ENCODE measurements at regions not wholly inside any gene's neighbourhood (a gene's known extent, or its start where the extent isn't known, plus 50 kb on each side); places are given as distances from the start of the nearest gene placed in this dataset.

GRCh38 chr4:104418286-104418685 lies 76.4 kb downstream of the CXXC4 start:
- DNase-seq (ENCODE audit: low spot score): no peak

- no peak for DNase-seq (ENCODE audit: low spot score)
These were observed 77.3 kb downstream of the CXXC4 start for GRCh38 chr4:104417357-104417882.

DNA sequence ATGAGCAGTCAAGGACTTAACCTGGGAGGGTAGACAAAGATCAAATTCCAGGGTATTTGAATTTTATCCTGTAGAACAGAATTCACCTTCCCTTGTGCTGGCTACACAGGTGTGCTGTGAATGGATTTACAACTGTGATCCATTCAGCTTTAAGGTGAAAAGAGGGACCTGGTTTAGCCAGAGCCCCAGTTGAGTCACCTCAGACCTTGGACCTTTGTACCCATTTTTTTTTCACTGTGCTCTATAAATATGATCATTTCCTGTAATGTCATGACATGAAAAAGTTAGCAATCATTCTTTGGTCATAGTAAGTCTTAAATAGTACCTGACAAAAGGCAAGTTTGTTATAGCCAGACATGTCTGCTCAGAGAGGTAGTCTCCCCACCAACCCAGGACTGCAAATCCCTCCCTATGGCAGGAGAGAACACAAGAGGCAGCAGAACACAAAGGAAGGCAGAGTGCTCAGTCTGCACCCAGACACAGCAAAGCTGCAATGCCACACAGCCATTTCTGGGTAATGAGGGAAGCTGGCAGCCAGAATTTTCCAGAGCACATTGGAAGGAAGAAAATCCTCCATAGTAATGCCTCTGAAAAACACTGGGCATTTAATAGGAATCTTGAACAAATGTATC lies 77.9 kb downstream of the CXXC4 start:
- DNase-seq (ENCODE audit: low spot score): no peak

DNA sequence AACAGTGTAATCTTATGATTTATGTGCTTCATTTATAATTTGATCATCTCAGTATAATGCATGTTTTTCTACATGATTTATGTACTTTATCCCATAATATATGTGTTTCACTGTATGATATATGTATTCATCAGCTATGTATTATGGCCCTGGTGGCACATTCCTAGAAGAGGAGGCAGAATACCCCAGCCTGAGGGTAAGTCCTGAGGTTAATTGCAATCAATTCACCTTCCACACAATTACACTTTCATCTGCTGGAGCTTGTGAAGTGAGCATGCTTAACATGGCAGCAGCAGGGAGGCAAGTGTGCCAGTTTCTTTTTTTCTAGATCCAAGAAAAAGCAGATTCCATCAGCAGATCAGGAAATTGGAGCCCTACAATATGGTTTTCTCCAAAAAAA lies 81.2 kb downstream of the CXXC4 start:
- DNase-seq (ENCODE audit: low spot score): no peak

GRCh38 chr4:104412344-104412743 lies 82.3 kb downstream of the CXXC4 start:
- DNase-seq (ENCODE audit: low spot score): no peak

DNA sequence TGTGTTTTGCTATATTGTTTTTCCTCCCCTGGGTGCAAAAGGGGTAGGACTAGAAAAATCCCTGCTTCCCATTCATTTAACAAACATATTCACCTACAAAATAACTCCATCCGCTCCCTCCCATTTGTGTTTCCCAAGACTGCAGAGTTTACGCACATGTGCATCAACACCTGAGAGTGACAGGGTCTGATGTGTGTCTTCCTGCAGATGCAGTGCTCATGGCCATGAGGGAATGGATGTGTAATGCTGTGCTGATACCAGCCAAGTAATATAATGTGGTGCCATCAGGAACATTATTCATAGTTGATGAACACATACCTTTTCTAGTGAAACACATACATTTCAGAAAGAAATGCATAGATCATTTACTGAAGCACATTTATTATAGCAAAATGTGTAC lies 83.2 kb downstream of the CXXC4 start:
- no peak for DNase-seq (ENCODE audit: low spot score)

DNA sequence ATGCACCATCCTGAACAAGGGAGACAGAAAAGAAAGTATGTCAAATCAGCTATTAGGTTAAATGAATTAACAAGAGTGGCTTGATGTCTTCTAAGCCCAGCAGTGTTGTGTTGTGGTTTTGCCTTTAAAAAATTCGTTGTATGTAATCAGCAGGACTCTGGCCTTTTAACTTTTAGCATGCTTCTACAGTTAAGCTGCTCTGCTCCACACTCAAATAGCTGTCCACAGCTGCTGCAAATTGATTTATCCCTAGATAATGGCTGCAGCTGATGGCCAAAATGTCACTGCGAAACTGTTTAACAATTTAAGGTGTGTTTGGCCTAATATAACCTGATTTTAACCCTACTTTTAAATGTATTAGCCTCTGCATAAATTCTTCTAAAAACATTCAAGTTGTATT lies 85.8 kb downstream of the CXXC4 start:
- no peak for DNase-seq (ENCODE audit: low spot score)

DNA sequence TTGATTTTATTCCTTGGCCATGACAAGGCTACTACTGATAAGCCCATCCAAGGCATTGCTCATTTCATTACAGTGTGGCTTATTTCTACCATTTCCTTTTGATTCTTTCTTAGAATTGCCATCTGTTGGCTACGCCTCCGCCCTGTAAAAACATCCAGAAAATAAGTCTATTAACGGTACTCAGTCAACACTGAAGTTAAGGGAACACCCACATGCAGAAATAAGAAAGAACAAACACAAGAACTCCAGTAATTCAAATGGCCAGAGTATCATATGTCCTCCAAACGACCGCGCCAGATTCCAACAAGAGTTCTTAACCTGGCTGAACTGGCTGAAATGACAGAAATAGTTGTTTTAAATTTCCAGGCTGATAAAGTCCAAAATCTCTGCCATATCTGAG lies 90.3 kb downstream of the CXXC4 start:
- no peak for DNase-seq (ENCODE audit: low spot score)

DNA sequence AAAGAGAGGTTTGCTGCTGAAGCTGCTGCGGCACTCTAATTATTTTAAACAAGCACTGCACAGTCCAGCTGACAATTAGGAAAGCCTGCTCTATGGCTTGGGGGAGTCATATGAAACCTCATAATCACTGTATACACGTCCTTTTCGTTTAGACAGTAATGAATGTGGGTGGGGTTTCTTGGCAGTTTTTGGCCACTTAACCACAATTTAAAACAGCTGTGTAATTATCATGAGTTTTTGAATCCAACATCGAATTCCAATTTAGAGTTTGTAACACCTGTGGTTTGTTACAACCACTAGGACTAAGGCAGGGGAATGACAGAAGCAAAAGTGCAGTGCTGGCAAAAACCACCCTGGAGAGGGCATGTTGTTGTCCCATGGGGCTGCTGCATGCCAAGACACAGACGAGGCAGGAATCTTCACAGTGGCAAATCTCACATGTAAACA lies 99.5 kb downstream of the CXXC4 start:
- no peak for DNase-seq (ENCODE audit: low spot score)

DNA sequence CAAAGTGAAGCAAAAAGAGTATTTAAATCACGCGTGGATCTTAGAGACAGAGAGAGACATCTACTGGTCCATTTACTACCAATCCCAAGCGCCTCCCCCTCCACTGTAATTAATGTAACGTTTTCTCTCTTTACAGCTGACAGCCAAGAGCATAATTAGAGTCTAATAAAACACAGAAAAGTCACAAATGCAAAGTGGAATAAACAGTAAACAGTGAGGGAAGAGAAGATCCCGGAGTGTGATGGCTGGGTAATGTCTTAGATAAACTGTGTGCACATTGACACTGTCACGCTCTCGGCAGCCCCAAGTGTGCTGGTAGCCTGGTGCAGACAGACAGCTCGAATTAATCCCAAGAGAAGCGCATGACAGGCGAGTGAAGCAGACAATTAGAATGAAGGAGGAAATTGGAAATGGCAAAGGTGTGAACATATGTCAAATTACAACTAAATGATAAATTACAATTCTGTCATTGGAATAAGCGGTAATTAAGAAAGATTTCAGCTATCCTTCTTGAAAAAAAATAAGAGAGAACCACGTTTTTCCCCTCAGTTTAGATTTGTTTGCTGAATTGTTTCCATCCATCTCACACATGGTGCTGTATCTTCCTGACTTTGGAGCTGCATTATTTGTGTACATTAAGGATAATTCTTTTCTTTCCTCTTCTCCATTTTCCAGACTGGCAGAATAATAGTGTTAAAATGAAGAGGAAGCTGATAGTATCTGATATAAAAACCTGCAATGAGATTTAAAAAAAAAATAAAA lies 100.1 kb downstream of the CXXC4 start:
- DNase-seq (ENCODE audit: low spot score): peak; percentile 26

DNA sequence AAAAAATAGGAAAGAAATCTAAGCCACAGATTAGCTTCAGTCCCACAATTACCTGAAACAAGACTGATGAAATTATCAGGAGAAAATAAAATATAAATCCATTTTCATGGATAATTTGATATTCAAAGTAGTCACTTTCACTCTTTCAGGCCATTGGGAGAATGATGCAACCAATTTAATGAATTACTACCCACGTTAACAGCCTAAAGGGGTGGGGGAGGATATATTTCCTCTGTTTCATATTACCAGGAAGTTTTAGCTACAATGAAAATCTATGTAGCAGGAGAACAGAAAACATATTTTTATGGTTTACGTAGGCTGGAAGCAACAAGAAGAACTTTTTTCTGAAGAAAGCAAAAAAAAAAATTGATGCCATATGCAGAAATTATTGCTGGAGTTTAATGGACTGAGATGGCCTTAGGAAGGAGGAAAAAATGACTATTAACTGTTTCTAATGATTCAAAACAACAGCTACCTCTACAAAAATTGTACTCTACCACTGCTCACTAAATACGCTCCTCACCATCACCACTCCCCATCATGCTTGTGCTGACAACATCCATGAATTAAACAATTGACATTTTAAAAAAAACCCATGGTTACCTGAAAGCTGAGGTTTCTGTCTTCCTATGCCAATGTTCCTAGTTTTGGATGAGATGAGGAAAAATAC lies 100.9 kb downstream of the CXXC4 start:
- DNase-seq (ENCODE audit: low spot score): no peak

DNA sequence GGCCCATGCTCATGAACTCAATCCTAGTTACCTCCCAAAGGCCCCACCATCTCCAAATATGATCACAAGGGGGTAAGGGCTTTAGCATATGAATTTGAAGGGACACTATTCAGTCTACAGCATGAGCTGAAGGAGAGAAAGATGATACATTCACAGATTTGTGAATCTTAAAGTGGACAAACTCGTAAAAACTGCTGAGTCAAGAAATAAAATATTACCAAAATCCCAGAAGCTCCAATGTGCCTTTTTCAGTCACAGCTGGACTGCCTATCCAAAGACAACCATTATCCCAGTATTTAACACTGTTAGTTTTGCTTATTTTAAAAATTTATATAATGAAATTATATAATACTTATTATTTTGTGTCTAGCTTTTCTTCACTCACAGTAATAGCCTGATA lies 109.0 kb downstream of the CXXC4 start:
- no peak for DNase-seq (ENCODE audit: low spot score)

DNA sequence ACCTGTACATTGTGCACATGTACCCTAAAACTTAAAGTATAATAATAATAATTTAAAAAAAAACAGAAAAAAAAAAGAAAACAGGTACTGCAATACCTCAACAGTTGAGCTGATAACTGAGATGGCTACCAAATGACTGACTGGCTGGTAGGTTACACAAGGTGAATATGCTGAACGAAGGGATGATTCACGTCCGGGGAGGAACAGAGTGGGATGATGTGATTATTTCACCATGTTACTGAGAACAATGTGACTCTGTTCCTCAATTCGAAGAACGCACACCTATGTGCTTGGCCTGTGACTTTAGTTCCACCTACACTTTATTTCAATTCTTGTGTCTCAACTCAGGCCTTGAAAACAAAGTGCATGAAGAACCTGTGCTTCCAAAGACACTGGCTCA lies 111.7 kb downstream of the CXXC4 start:
- DNase-seq (ENCODE audit: low spot score): no peak

DNA sequence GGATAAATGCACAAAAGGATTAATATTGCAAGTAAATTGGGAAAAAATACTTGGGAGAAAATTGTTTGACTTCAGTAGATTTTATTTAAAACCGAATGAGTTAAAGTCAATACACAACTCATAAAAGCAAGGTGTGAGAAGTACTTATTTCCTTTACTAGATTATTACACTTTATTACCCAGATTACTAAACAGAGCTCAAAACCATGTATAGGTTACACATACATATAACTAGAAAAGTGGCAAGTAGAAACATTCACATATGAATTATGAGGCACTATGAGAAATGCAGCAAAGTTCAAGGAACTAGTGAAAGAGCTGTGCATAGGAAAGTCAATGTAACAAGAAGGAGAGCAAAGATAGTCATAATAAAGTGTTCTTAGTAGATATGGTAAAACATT lies 113.0 kb downstream of the CXXC4 start:
- no peak for DNase-seq (ENCODE audit: low spot score)

DNA sequence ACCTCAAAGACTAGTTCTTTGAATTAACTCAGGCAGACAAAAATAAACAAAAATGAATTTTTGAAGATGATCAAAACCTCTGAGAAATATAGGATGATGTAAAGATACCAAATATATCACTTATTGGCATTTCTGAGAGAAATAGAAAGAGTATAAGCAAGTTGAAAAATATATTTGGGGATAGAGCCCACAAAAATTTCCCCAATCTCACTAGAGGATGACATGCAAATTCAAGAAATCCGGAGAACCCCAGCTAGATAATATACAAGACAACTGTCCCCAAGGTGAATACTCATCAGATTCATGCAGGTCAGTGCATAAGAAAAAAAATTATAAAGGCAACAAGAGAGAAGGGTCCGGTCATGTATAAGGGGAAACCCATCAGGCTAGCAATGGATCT lies 129.1 kb downstream of the CXXC4 start:
- no peak for DNase-seq (ENCODE audit: low spot score)

DNA sequence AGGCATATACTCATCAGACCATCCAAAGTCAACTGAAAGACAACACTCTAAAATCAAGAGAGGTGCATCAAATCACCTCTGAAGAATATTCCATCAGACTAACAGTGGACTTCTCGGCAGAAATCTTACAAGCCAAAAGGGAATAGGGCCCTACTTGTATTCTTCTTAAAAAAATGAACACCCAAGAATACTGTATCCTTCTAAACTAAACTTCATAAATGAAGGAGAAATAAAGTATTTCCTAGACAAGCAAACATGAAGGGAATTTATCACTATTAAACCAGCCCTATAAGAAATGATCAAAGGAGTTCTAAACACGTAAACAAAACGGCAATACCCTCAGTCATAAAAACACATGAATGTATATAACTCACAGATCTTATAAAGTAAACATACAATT lies 141.2 kb downstream of the CXXC4 start:
- DNase-seq (ENCODE audit: low spot score): no peak

DNA sequence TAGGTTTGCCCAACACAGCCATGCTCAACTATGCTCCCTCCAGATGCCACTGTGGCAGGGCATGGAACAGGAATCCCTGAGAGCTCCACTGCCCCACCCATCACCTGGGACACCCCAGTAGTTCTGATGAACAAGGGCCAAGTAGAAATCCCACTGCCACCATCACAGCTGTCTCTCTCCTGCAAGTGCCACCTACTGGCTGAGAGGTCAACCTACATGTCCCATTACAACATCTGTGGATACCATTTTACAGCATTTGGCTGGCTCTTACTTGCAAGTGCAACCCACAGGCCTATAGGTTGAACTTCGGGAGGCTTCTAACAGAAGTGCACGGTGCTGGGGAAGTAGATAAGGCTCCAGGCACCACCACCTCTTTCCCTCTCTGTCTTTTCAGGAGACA lies 142.5 kb downstream of the CXXC4 start:
- no peak for DNase-seq (ENCODE audit: low spot score)

GRCh38 chr4:104351706-104352105 lies 143.0 kb downstream of the CXXC4 start:
- DNase-seq (ENCODE audit: low spot score): no peak

- DNase-seq (ENCODE audit: low spot score): no peak
These were observed 149.0 kb downstream of the CXXC4 start for GRCh38 chr4:104345598-104346242.

DNA sequence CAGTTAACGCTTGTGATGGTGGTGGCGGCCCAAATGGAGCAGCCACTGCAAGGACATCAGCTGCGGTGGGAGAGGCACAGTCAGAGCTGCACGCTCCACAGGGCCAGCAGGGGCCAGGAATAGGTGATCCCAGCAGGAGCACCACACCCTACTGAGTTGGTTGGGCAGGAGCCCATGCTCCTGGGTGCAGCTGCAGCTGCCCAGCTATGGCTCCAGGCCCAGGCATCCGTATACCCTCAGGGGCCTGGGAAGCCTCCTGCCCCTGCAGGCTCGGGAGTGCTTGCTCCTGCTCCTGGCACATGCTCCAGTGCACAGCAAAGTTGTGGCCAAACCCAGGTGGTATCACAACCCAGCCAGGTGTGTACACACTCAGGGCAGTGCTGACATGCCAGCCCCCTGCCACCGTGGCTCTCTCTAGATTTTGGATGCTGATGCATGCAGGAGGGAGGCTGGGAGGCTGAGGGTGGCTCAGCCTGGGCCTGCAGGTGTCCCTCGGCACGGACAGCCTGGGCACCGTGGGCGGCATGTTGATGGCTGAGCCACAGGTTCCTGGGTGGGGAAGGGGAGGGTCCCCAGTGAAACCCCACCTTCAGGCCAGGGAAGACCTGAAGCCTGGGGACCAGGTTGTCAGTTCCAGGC lies 150.2 kb downstream of the CXXC4 start:
- DNase-seq (ENCODE audit: low spot score): no peak

DNA sequence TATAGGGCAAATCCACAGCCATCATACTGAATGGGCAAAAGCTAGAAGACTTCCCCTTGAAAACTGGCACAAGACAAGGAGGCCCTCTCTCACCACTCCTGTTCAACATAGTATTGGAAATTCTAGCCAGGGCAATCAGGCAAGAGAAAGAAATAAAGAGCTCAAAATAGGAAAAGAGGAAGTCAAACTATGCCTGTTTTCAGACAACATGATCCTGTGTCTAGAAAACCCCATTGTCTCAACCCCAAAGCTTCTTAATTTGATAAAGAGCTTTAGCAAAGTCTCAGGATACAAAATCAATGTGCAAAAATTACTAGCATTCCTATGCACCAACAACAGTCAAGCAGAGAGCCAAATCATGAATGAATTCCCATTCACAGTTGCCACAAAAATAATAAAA lies 160.3 kb downstream of the CXXC4 start:
- no peak for DNase-seq (ENCODE audit: low spot score)

Data from cerebellar cortex (tissue), 1 donor.